IPS DF 4.7 (cell line): ENCODE measurements at regions not wholly inside any gene's neighbourhood (a gene's known extent, or its start where the extent isn't known, plus 50 kb on each side); places are given as distances from the start of the nearest gene placed in this dataset.
"Not testable (repeated sequence)": the region's sequence is repeated elsewhere in the genome, so short reads cannot be mapped to it uniquely, and the experiment has no call there.

Source experiments
- DNase-seq: peaks from one replicate; pipeline ENCODE4 v3.0.0-alpha.2; 2013; ENCODE audit warnings: low spot score; ENCODE audit errors: extremely low read depth

GRCh38 chr5:37971483-37972024 lies 131.7 kb upstream of the GDNF start:
- no peak for DNase-seq

- no peak for DNase-seq
These were observed 127.0 kb upstream of the GDNF start for GRCh38 chr5:37966871-37967270.

- DNase-seq, result no peak
These were observed 126.5 kb upstream of the GDNF start for GRCh38 chr5:37966291-37966690.

GRCh38 chr5:37962389-37962788 lies 122.5 kb upstream of the GDNF start:
- DNase-seq, result no peak

GRCh38 chr5:37957218-37957617 lies 117.4 kb upstream of the GDNF start:
- DNase-seq, result no peak

- DNase-seq, result no peak
These were observed 115.9 kb upstream of the GDNF start for GRCh38 chr5:37955748-37956147.

GRCh38 chr5:37954561-37954960 lies 114.7 kb upstream of the GDNF start:
- no peak for DNase-seq

- no peak for DNase-seq
These were observed 112.3 kb upstream of the GDNF start for GRCh38 chr5:37951946-37952721.

GRCh38 chr5:37950436-37950835 lies 110.6 kb upstream of the GDNF start:
- DNase-seq, result no peak

GRCh38 chr5:37945446-37945845 lies 105.6 kb upstream of the GDNF start:
- DNase-seq, result no peak

- DNase-seq, result not testable (repeated sequence)
These were observed 103.3 kb upstream of the GDNF start for GRCh38 chr5:37943136-37943535.

GRCh38 chr5:37940931-37941623 lies 101.2 kb upstream of the GDNF start:
- no peak for DNase-seq

- no peak for DNase-seq
These were observed 99.0 kb upstream of the GDNF start for GRCh38 chr5:37938861-37939260.

GRCh38 chr5:37938076-37938852 lies 98.4 kb upstream of the GDNF start:
- DNase-seq, result no peak

- no peak for DNase-seq
These were observed 96.2 kb upstream of the GDNF start for GRCh38 chr5:37936091-37936490.

- DNase-seq, result no peak
These were observed 93.7 kb upstream of the GDNF start for GRCh38 chr5:37933576-37933975.

- no peak for DNase-seq
These were observed 92.6 kb upstream of the GDNF start for GRCh38 chr5:37932450-37932849.

- DNase-seq, result no peak
These were observed 91.7 kb upstream of the GDNF start for GRCh38 chr5:37931541-37931940.

- no peak for DNase-seq
These were observed 90.5 kb upstream of the GDNF start for GRCh38 chr5:37930350-37930749.

- no peak for DNase-seq
These were observed 90.0 kb upstream of the GDNF start for GRCh38 chr5:37929791-37930190.

- not testable (repeated sequence) for DNase-seq
These were observed 87.9 kb upstream of the GDNF start for GRCh38 chr5:37927753-37928152.

GRCh38 chr5:37926732-37927131 lies 86.9 kb upstream of the GDNF start:
- no peak for DNase-seq
